DOHH2 (cell line): ENCODE measurements at regions not wholly inside any gene's neighbourhood (a gene's known extent, or its start where the extent isn't known, plus 50 kb on each side); places are given as distances from the start of the nearest gene placed in this dataset.

ENCODE experiments used
- EZH2phosphoT487 ChIP-seq: fragments of 200-600 bp; sonication (generic); IDR thresholded peaks from 2 replicates; pipeline ENCODE4 v1.6.1; 2017; ENCODE audit warnings: borderline replicate concordance, mild to moderate bottlenecking, antibody characterized with exemption, low read length, moderate library complexity, mixed read lengths
- TF ChIP-seq, protein P1 (sequence below): fragments of 200-600 bp; sonication (generic); IDR thresholded peaks from one replicate; pipeline ENCODE4 v1.5.1; 2014; ENCODE audit warnings: antibody characterized with exemption, mild to moderate bottlenecking, low read depth, low read length; ENCODE audit not compliant: poor library complexity, severe bottlenecking

DNA sequence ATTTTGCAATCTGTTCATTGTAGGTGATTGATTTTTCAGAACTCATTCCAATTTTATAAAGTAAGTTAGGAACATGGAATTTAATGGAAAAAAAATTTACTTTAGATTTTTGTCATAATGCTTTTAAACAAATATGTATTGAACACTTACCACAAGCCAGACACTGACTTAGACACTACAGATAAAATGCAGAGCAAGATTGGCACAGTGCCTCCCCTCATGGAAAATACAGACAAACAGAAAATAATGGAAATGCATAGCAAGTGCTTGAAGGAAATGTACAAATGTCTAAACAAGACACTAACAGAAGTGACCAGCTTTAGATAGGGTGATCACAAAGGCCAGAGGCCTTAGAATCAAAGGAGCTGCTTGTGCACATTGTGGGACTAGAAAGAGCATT, 260.5 kb upstream of the ADGRL2 start:
- TF ChIP-seq, protein P1, sequence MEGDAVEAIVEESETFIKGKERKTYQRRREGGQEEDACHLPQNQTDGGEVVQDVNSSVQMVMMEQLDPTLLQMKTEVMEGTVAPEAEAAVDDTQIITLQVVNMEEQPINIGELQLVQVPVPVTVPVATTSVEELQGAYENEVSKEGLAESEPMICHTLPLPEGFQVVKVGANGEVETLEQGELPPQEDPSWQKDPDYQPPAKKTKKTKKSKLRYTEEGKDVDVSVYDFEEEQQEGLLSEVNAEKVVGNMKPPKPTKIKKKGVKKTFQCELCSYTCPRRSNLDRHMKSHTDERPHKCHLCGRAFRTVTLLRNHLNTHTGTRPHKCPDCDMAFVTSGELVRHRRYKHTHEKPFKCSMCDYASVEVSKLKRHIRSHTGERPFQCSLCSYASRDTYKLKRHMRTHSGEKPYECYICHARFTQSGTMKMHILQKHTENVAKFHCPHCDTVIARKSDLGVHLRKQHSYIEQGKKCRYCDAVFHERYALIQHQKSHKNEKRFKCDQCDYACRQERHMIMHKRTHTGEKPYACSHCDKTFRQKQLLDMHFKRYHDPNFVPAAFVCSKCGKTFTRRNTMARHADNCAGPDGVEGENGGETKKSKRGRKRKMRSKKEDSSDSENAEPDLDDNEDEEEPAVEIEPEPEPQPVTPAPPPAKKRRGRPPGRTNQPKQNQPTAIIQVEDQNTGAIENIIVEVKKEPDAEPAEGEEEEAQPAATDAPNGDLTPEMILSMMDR = no peak
- no peak for TF ChIP-seq EZH2phosphoT487
